HG03045 (cell line): ENCODE measurements at regions not wholly inside any gene's neighbourhood (a gene's known extent, or its start where the extent isn't known, plus 50 kb on each side); places are given as distances from the start of the nearest gene placed in this dataset.

Experiments used
- ATAC-seq: cut with Tn5 transposase; IDR thresholded peaks from one replicate; pipeline ENCODE4 v1.9.1; 2021; ENCODE audit warnings: mild to moderate bottlenecking, moderate library complexity; ENCODE audit not compliant: unreplicated experiment

DNA sequence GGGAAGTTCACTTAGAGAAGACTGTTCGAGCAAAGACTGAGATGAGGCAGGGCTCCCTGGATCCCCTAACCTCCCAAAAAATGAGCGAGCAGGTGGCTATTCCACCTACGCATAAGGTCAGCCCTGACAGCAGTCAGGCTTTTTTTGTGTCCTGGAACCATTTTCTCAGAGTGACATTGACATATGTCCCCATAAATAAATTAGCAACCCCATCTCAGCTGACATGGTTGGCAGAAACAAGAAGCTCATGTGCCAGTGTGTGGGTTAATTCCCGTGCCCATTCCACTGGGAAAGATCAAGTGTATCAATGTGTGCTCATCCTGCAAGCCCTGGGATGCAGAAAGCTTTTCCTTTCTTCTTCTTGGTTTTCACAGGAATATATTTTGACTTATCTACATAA lies 740.4 kb upstream of the CELF4 start:
- no peak for ATAC-seq

- no peak for ATAC-seq
These were observed 736.0 kb upstream of the CELF4 start for GRCh38 chr18:38301621-38302020.

DNA sequence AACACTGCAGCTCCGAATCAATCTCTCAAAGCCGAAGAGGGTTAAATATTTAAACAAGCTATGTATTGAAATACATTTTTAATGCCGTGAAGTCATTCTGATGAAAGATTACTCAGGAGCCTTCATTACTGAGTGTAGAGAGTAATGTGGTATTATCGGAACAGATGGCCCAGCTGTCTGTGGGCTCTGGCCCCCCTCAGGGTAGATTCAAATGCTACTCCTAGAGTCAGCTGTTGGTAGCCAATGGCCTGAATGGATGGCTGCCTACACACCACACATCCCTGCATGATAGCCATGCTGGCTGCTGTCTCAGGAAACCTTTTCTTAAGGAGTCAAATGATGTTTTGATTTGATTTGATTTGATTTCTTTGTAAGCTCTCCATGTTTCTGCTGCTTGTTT lies 732.3 kb upstream of the CELF4 start:
- no peak for ATAC-seq

DNA sequence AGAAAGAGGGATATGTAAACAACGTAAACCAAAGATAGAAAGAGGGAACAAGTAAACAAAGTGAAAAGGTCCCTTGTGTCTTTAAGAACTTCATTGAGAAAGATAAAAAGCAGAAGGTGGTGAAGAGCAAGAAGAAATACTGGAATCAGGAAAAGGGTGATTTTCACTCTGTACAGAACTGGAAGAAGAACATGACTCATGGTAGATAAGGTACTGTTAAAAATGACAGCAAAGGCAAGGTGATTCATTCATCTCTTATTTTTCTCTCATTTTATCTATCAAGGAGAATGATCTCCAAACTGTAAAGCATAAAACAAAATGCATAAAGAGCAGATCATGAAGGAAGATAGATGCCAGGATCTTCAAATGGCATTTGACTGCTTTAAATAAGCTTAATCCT lies 724.6 kb upstream of the CELF4 start:
- ATAC-seq: no peak

GRCh38 chr18:38284972-38285371 lies 719.4 kb upstream of the CELF4 start:
- ATAC-seq: no peak

GRCh38 chr18:38263066-38263465 lies 697.5 kb upstream of the CELF4 start:
- ATAC-seq: no peak

GRCh38 chr18:38262661-38263060 lies 697.1 kb upstream of the CELF4 start:
- no peak for ATAC-seq

DNA sequence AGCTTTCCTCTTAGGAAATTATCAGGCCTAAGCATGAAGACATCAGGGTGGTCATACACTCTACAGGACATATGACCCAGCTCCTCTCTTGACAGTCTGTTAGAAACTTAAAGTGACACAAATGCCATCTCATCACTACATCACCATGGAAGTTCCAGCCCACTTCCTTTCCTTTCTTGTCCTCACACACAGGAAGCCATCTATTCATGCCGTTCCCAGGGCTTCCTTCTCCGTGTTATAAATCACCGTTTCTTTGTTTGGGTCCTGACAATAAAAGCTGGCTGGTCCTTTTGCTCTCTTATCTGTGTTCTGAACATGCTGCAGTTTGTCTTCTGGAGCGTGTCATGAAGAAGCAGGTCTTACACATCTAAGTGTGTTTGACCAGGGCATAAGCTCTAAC lies 692.1 kb upstream of the CELF4 start:
- no peak for ATAC-seq

DNA sequence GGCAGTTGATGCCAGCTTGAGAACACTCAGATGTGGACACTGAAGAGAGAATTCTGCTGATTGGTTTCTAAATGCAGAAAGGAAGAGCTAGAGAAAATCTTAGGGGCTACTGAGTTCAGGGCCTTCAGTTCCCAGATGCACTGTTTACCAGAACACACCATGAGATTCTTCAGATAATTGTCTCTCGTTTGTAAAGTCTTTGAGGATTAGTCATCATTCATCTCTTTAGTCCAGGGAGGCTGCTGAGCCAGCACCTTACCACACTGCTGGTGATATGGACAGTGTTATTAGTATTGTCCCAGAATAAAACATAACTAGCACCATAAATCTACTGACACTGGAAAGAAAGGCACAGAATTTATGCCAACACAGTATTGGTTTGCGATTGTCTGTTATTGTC lies 690.8 kb upstream of the CELF4 start:
- no peak for ATAC-seq

DNA sequence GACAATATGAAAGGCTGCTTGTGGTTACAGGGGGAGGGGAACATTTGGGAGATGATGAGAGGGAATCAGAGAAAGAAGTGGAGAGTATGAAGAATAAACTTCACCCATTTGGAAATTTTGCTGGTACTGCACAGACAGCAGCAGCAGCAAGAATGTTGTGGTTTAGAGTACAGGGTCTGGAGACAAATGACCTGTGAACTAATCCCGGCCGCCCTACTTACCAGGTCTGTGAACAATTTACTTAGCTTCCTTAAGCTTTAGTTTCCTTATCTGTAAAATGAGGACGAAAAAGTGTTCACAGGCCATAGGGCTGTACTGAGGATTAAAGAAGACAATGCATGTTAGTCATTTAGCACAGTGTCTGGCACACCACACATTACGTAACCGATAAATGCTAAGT lies 685.4 kb upstream of the CELF4 start:
- no peak for ATAC-seq

DNA sequence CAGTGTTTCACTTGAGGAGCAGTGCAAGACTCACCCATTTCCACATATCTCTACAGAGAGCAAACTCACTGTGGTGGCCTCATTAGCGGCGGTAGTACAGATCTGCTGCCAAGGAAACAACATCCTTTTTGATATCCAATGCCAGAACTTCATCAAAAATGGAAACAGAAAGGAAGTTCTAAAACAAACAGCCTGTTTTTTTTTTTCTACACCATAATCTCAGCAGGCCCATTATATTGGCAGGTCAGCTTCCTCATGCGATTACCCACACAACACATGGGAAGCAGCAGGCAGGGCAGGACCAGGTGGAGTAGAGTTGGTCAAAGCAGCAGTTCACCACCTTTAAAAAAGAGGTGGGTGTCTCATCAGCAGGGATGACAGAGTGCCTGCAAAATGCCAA lies 678.9 kb upstream of the CELF4 start:
- no peak for ATAC-seq

DNA sequence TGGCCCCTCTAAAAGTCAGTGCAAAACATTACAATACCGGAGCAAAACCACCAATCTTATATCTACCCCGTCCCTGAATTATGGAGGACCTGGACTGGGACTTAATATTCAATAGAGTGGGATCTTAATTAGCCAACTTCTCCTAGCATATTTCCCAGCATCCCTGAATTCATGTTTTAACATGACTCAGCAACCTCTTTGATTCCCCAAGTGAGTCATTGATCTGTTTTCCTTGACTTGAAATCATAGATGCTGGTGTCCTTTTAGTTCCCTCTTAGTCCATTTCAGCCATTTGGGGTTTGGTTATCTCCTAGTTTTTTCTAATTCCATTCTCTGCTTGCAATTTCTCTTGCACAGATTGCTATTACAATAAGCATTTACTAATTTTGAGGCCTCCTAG lies 677.7 kb upstream of the CELF4 start:
- ATAC-seq: no peak

DNA sequence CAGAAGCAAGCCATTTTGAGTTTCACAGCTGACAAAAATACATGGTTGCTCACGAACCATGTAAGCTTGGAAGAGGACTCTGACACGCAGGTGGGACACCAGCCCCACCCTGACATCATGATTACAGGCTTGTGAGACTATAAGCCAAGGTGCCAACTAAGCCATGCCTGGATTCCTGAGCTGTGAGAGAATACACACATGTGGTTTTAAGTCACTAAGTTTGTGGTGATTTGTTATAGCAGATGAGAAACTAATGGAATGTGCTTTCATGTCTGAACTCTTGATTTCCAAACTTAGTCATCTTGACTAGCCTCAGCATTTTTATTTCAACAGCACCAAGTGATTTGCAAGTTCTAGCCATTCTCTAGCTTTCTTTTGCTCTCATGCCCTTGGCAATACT lies 676.1 kb upstream of the CELF4 start:
- no peak for ATAC-seq

GRCh38 chr18:38241216-38241615 lies 675.6 kb upstream of the CELF4 start:
- no peak for ATAC-seq

DNA sequence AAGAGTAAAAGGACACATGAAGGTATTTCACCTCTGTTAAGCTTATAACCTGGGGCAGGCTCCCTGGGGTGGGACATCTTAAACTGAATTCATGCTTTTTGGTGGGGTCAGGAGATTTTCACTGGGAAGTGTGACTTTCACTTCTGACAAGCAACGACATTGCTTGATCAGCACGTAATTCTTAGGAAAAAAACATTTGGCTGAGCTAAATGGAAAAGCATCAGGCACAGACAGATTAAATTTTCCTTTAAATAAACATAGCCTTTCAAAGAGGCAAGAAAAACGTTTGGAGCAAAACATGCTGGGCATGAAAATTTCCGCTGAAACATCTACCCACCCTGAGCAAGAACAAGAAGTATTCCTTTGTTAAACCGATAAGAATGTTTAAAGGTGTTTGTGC lies 674.0 kb upstream of the CELF4 start:
- no peak for ATAC-seq

GRCh38 chr18:38237796-38238195 lies 672.2 kb upstream of the CELF4 start:
- no peak for ATAC-seq

- no peak for ATAC-seq
These were observed 656.0 kb upstream of the CELF4 start for GRCh38 chr18:38221476-38222100.

- no peak for ATAC-seq
These were observed 633.4 kb upstream of the CELF4 start for GRCh38 chr18:38198956-38199355.

DNA sequence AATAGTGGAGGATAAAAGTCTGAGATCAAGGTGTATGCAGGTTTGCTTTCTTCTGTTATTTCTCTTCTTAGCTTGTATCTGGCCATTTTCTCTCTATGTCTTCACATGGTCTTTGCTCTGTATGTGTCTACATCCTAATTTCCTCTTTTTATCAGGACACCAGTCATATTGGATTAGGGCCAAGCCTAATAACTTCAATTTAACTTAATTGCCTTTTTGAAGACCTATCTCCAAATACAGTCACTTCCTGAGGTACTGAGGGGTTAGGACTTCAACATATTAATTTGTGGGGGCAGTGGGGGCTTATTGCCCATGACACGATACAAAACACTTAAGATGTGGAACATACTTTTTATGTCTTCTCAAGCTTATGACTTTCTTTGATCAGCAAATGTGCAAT lies 632.9 kb upstream of the CELF4 start:
- ATAC-seq: no peak

- no peak for ATAC-seq
These were observed 620.9 kb upstream of the CELF4 start for GRCh38 chr18:38186491-38186890.

DNA sequence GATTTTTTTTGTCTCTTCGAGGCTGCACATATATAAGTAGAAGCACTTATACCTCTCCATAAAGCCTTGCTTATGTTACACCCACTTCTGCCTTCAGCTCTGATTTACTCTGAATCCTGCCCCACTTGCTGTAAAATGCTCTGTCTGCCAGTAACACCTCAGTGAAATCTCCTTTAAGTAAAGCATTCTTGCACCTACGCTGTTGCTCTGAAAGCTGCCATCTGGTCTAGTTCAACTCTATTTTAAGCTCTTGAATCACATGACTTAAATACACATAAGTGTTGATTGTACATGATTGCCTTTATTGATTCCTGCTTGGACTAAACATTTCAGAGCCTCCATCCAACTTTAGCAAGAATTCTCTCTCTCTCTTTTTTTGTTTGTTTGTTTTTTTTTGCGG lies 609.0 kb upstream of the CELF4 start:
- ATAC-seq: no peak

DNA sequence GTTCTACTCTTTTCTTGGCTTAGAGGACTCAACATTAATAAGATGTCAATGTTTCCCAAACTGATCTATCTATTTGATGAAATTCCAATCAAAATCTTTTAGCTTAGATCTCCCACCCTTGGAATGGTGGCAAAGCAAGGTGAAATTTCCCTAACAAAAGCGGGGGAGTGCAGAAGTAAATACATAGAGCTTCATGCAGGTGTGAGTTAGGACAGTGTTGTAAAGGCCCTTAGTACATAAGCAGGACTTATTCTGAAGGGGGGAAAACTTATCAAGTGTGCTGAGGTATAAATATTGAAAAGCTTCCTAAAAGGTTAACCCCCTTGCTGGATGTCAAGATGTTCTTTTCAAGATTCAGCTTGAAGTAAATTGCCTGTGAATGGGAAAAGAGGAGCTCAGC lies 608.6 kb upstream of the CELF4 start:
- no peak for ATAC-seq

DNA sequence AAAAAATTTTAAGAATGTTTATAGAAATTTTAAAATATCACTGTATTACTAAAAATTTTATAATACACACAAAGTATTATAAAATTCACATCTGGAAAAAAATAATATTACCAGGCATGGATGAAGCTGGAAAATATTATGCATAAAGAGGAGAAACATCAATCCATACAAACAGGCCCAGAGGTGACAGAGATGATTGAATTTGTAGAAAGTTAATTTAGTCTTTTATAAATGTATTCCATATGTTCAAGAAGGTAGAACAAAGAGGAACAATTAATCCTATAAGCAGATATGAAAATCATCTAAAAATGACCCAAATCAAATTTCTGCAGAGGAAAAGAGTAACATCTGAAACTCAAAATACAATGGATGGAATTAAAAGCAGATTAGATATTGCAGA lies 605.2 kb upstream of the CELF4 start:
- ATAC-seq: no peak

- no peak for ATAC-seq
These were observed 602.0 kb upstream of the CELF4 start for GRCh38 chr18:38167623-38168022.
